HG02610 (cell line): ENCODE measurements at regions not wholly inside any gene's neighbourhood (a gene's known extent, or its start where the extent isn't known, plus 50 kb on each side); places are given as distances from the start of the nearest gene placed in this dataset.

Experiments used
- ATAC-seq: cut with Tn5 transposase; IDR thresholded peaks from one replicate; pipeline ENCODE4 v1.9.1; 2021; ENCODE audit warnings: mild to moderate bottlenecking, moderate library complexity; ENCODE audit not compliant: unreplicated experiment

- no peak for ATAC-seq
Measured at GRCh38 chr7:19235680-19236079, 90.5 kb upstream of the FERD3L start.

DNA sequence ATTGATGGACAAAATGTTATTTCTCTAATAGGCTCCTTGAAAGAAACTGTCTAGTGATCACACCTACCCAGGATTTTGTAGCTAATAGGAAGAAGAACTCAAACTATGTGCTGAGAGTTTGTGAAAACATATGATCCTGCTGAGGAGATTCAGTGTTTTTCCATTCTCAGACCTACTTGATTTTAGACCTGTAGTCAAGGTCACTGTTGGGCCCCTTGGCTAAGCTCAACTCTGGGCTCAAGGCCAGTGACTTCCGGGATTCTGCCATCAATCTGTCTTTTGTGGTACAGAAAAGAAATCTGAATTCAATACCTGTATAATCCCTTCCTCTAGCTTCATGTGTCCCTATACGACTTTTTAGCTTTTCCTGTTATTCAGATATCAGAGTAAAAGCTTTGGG lies 79.7 kb upstream of the FERD3L start:
- ATAC-seq = no peak

DNA sequence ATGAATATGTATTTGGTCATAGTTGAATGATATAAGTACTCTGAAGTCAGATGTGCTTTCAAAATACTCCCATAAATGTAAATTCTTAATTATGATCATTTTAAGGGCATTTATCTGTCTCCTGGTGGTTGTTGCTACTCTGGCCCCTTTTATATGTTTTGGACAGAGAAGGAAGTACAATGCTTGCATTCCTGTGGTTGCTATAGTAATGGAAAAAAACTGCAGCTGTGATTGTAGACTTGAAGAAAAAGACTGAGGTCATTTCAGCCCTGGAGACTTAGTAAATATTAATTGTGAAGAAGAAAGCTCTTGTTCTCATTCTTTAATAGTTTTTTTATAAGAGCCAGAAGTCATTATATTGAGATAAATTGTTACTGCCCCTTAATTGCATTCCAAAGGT lies 70.2 kb upstream of the FERD3L start:
- ATAC-seq = no peak

DNA sequence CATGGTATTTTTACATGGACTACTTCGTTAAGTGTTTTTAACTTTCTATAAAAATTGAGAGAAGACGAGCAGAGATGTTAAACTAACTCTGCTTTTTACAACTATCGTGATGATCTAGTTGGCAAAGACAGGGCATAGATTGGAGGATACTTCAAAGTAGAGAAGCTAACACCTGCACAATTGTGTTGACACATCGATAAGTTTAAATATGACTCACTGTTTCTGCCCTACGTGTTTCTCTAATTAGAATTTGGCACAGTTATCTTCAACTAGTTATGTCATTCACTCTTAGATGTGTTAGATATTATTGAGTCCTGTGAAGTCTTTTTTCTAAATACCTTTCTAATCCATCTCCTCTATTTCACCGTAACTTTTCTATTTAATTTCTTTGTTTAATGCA lies 68.5 kb upstream of the FERD3L start:
- ATAC-seq = no peak

- no peak for ATAC-seq
Measured at GRCh38 chr7:19210893-19211413, 65.7 kb upstream of the FERD3L start.

GRCh38 chr7:19209166-19209696 lies 64.0 kb upstream of the FERD3L start:
- no peak for ATAC-seq

GRCh38 chr7:19206721-19207120 lies 61.5 kb upstream of the FERD3L start:
- no peak for ATAC-seq

DNA sequence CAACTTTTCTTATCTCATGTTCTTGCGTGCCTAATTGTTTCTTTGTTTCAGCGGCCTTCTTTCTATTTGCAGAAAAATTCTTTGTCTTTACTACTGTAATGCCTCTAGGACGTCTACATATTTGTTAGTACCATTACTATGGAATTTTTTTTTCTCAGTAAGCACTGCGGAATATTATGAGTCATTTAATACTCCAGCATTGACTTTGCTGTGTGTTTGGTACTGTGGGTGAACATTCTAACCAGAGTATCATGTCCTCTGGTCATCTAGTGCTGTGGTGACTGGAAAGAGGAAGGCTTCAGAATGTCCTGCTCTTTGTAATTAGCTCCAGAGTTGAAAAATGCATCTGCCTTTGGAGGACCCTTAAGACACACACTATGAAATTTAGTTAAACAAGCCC lies 58.5 kb upstream of the FERD3L start:
- ATAC-seq = no peak

GRCh38 chr7:19202599-19202998 lies 57.4 kb upstream of the FERD3L start:
- ATAC-seq = no peak
